ENCODE measurements at regions not wholly inside any gene's neighbourhood (a gene's known extent, or its start where the extent isn't known, plus 50 kb on each side); places are given as distances from the start of the nearest gene placed in this dataset.

DNA sequence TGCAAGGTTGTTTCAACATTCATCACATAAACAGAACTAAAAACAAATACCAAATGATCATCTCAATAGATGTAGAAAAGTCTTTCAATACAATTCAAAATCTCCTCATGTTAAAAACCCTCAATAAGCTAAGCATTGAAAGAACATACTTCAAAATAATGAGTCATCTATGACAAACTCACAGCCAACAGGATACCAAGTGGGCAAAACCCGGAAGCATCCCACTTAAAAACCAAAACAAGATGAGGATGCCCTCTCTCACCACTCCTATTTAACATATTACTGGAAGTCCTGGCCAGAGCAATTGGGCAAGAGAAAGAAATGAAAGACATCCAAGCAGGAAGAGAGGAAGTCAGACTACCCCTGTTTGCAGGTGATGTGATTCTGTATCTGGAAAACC lies 992.2 kb upstream of the PIK3C3 start:
- H3K14ac ChIP-seq (ENCODE audit: low read length) = no peak overlapping the region
- no peaks in the 10 kb centered on the region for H3K9me3 ChIP-seq (replicated peaks in 1 of 2; ENCODE audit: control insufficient read depth in 2 of 2, insufficient read depth in 1 of 2, low read depth in 1 of 2, low read length in 2 of 2)
- H3K4me1 ChIP-seq (ENCODE audit: control insufficient read depth in 2 of 2, insufficient read depth in 1 of 2, low read depth in 1 of 2, low read length in 2 of 2) = no peaks in the 10 kb centered on the region

DNA sequence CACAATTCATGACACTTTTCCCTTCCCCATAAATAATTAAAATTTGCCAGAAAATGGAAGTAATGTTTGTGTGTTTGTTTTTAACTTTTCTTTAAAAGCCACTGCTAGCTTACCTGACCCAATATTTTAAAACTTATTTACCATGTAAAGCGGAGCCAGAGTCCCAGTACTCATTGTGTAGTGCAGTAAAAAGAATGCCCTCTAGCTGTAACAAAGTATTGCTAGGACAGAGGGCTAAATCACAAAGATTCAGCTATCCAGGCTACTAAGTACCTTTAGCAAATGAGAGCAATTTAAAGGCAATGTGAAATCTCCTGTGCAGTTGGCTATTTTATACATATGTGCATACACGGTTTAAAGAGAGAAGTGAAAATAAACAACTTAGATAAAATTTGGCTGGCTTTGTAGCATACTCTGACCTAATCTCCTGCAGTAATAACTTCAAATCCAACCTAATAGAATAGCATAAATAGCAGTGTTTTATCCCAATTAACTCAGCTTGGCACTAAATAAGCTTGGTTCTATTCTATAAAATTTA lies 997.4 kb upstream of the PIK3C3 start:
- no peaks in the 10 kb centered on the region for H3K36me3 ChIP-seq (replicated peaks in 1 of 2; ENCODE audit: control insufficient read depth in 2 of 2, insufficient read depth in 2 of 2, low read length in 2 of 2)
- no CpG with 5 or more reads among the region's 2 CpGs for WGBS, 2 donors (ENCODE audit: extremely low coverage in 2 of 2, insufficient read length in 2 of 2, insufficient replicate concordance in 1 of 2)
- H3K4ac ChIP-seq (ENCODE audit: low read length) = no peak overlapping the region

More for the DNA sequence above, 992.2 kb upstream of the PIK3C3 start:
- Histone ChIP-seq H4K91ac (ENCODE audit: low read depth, low read length, poor library complexity) (no peak overlapping the region), H3K9ac (ENCODE audit: low read depth, low read length, poor library complexity) (no peak overlapping the region), H3K79me1 (ENCODE audit: low read depth, low read length) (no peaks in the 10 kb centered on the region), H2BK15ac (ENCODE audit: low read length) (no peak overlapping the region), H3K18ac (ENCODE audit: low read length) (no peak overlapping the region), H2BK5ac (ENCODE audit: low read length) (no peak overlapping the region), H3K36me3 (replicated peaks in 1 of 2; ENCODE audit: control insufficient read depth in 2 of 2, insufficient read depth in 2 of 2, low read length in 2 of 2) (no peaks in the 10 kb centered on the region), H2BK12ac (ENCODE audit: low read length) (no peak overlapping the region), H4K8ac (ENCODE audit: low read depth, low read length) (no peak overlapping the region), H3K4me3 (ENCODE audit: low read length in 2 of 2) (no peak overlapping the region), H3K4ac (ENCODE audit: low read length) (no peak overlapping the region), H3K27ac (replicated peaks; ENCODE audit: low read length) (no peak overlapping the region), H2AFZ (ENCODE audit: low read length) (no peak overlapping the region), H2AK5ac (ENCODE audit: low read depth, low read length) (no peak overlapping the region), H3K23ac (ENCODE audit: low read depth, low read length, poor library complexity) (no peak overlapping the region), H3K4me2 (ENCODE audit: insufficient read depth, low read length, poor library complexity, severe bottlenecking) (no peak overlapping the region), H3K27me3 (ENCODE audit: control insufficient read depth in 3 of 3, insufficient read depth in 3 of 3, low read depth in 1 of 3, low read length in 3 of 3) (no peaks in the 10 kb centered on the region), H2BK120ac (ENCODE audit: low read depth, low read length) (no peak overlapping the region)
- DNase-seq (ENCODE audit: low spot score) = no peak
- WGBS, 2 donors (ENCODE audit: extremely low coverage in 2 of 2, insufficient read length in 2 of 2, insufficient replicate concordance in 1 of 2) = no CpG with 5 or more reads among the region's 1 CpG

DNA sequence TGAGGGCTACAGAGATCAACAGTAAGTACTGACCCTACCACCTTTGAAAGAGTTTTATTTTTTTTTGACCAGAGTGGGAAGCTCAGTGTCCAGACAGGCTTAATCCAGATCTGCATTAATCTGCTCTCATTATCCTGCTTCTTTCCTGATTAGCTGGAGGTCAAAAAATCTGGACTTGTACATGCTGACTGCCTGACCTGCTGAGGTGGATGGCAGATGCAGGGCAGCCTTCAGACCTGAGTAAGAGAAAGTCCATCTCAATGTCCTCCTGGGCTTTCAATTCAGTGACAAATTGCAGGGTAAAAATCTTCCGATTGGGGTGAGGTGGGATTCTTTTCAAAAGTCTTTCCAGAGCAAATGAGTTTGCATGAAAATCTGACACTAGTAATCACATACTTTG lies 998.8 kb upstream of the PIK3C3 start:
- peaks cover 2% of the 10 kb centered on the region in 2 donors for H3K4me1 ChIP-seq (ENCODE audit: control insufficient read depth in 2 of 2, insufficient read depth in 1 of 2, low read depth in 1 of 2, low read length in 2 of 2)
- no peaks in the 10 kb centered on the region for H3K36me3 ChIP-seq (replicated peaks in 1 of 2; ENCODE audit: control insufficient read depth in 2 of 2, insufficient read depth in 2 of 2, low read length in 2 of 2)
- DNase-seq (ENCODE audit: low spot score) = no peak
- H2BK15ac ChIP-seq (ENCODE audit: low read length) = no peak overlapping the region
- no peak overlapping the region for H4K91ac ChIP-seq (ENCODE audit: low read depth, low read length, poor library complexity)
- H3K9ac ChIP-seq (ENCODE audit: low read depth, low read length, poor library complexity) = no peak overlapping the region
- H2BK120ac ChIP-seq (ENCODE audit: low read depth, low read length) = no peak overlapping the region
- H3K27ac ChIP-seq (replicated peaks; ENCODE audit: low read length) = no peak overlapping the region
- H2BK12ac ChIP-seq (ENCODE audit: low read length) = no peak overlapping the region
- H2AFZ ChIP-seq (ENCODE audit: low read length) = no peak overlapping the region
- WGBS, 2 donors (ENCODE audit: extremely low coverage in 2 of 2, insufficient read length in 2 of 2, insufficient replicate concordance in 1 of 2) = no CpG with 5 or more reads among the region's 1 CpG
- no peaks in the 10 kb centered on the region for H3K79me1 ChIP-seq (ENCODE audit: low read depth, low read length)
- H3K23ac ChIP-seq (ENCODE audit: low read depth, low read length, poor library complexity) = no peak overlapping the region
- H2AK5ac ChIP-seq (ENCODE audit: low read depth, low read length) = no peak overlapping the region
- no peak overlapping the region for H3K4me2 ChIP-seq (ENCODE audit: insufficient read depth, low read length, poor library complexity, severe bottlenecking)
- no peak overlapping the region for H3K4ac ChIP-seq (ENCODE audit: low read length)
- H4K8ac ChIP-seq (ENCODE audit: low read depth, low read length) = no peak overlapping the region
- no peak overlapping the region for H3K14ac ChIP-seq (ENCODE audit: low read length)
- no peaks in the 10 kb centered on the region for H3K27me3 ChIP-seq (ENCODE audit: control insufficient read depth in 3 of 3, insufficient read depth in 3 of 3, low read depth in 1 of 3, low read length in 3 of 3)
- no peak overlapping the region for H3K18ac ChIP-seq (ENCODE audit: low read length)
- no peak overlapping the region for H2BK5ac ChIP-seq (ENCODE audit: low read length)
- H3K9me3 ChIP-seq (replicated peaks in 1 of 2; ENCODE audit: control insufficient read depth in 2 of 2, insufficient read depth in 1 of 2, low read depth in 1 of 2, low read length in 2 of 2) = peaks cover 0 to 2% of the 10 kb centered on the region in 2 donors
- H3K4me3 ChIP-seq (ENCODE audit: low read length in 2 of 2) = no peak overlapping the region

More for the DNA sequence above, 997.4 kb upstream of the PIK3C3 start:
- no peaks in the 10 kb centered on the region for H3K79me1 ChIP-seq (ENCODE audit: low read depth, low read length)
- H4K91ac ChIP-seq (ENCODE audit: low read depth, low read length, poor library complexity) = no peak overlapping the region
- no peak overlapping the region for H2AFZ ChIP-seq (ENCODE audit: low read length)
- no peak overlapping the region for H3K18ac ChIP-seq (ENCODE audit: low read length)
- H3K27me3 ChIP-seq (ENCODE audit: control insufficient read depth in 3 of 3, insufficient read depth in 3 of 3, low read depth in 1 of 3, low read length in 3 of 3) = no peaks in the 10 kb centered on the region
- H3K4me1 ChIP-seq (ENCODE audit: control insufficient read depth in 2 of 2, insufficient read depth in 1 of 2, low read depth in 1 of 2, low read length in 2 of 2) = peaks cover 2% of the 10 kb centered on the region in 2 donors
- no peak overlapping the region for H3K4me3 ChIP-seq (ENCODE audit: low read length in 2 of 2)
- no peak overlapping the region for H3K4me2 ChIP-seq (ENCODE audit: insufficient read depth, low read length, poor library complexity, severe bottlenecking)
- DNase-seq (ENCODE audit: low spot score) = no peak
- H2BK12ac ChIP-seq (ENCODE audit: low read length) = no peak overlapping the region
- no peak overlapping the region for H2BK5ac ChIP-seq (ENCODE audit: low read length)
- H2AK5ac ChIP-seq (ENCODE audit: low read depth, low read length) = no peak overlapping the region
- H3K23ac ChIP-seq (ENCODE audit: low read depth, low read length, poor library complexity) = no peak overlapping the region
- H4K8ac ChIP-seq (ENCODE audit: low read depth, low read length) = no peak overlapping the region
- no peak overlapping the region for H2BK15ac ChIP-seq (ENCODE audit: low read length)
- H3K27ac ChIP-seq (replicated peaks; ENCODE audit: low read length) = no peak overlapping the region
- peaks cover 0 to 2% of the 10 kb centered on the region in 2 donors for H3K9me3 ChIP-seq (replicated peaks in 1 of 2; ENCODE audit: control insufficient read depth in 2 of 2, insufficient read depth in 1 of 2, low read depth in 1 of 2, low read length in 2 of 2)
- H2BK120ac ChIP-seq (ENCODE audit: low read depth, low read length) = no peak overlapping the region
- no peak overlapping the region for H3K9ac ChIP-seq (ENCODE audit: low read depth, low read length, poor library complexity)
- no peak overlapping the region for H3K14ac ChIP-seq (ENCODE audit: low read length)

DNA sequence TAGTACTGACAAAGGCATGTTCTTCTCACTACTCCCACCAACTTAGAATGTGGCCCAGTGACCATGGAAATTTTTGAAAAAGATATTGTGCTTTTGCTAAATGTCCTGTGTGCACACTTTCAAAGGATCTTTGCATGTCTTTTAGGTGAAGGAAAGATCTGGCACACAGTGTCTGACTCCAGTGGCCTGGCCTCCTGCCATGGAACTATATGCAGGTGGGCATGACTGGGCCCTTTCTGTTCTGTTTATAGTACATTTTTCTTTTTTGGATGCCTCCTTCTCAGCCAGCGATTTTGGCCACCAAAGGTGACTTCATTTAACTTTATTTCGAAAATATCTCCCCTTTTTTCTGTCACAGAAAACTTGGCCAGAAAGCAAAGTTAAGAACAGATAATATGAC lies 999.7 kb upstream of the PIK3C3 start:
- Histone ChIP-seq H3K4me2 (ENCODE audit: insufficient read depth, low read length, poor library complexity, severe bottlenecking) (no peak overlapping the region), H3K79me1 (ENCODE audit: low read depth, low read length) (no peaks in the 10 kb centered on the region), H4K91ac (ENCODE audit: low read depth, low read length, poor library complexity) (no peak overlapping the region), H3K18ac (ENCODE audit: low read length) (no peak overlapping the region), H3K36me3 (replicated peaks in 1 of 2; ENCODE audit: control insufficient read depth in 2 of 2, insufficient read depth in 2 of 2, low read length in 2 of 2) (no peaks in the 10 kb centered on the region), H3K23ac (ENCODE audit: low read depth, low read length, poor library complexity) (no peak overlapping the region), H3K9ac (ENCODE audit: low read depth, low read length, poor library complexity) (no peak overlapping the region), H2BK15ac (ENCODE audit: low read length) (no peak overlapping the region), H2AFZ (ENCODE audit: low read length) (no peak overlapping the region), H3K27me3 (ENCODE audit: control insufficient read depth in 3 of 3, insufficient read depth in 3 of 3, low read depth in 1 of 3, low read length in 3 of 3) (no peaks in the 10 kb centered on the region), H2BK12ac (ENCODE audit: low read length) (no peak overlapping the region), H4K8ac (ENCODE audit: low read depth, low read length) (no peak overlapping the region), H3K4ac (ENCODE audit: low read length) (no peak overlapping the region), H3K14ac (ENCODE audit: low read length) (no peak overlapping the region), H3K4me1 (ENCODE audit: control insufficient read depth in 2 of 2, insufficient read depth in 1 of 2, low read depth in 1 of 2, low read length in 2 of 2) (peaks cover 2 to 4% of the 10 kb centered on the region in 2 donors), H2BK120ac (ENCODE audit: low read depth, low read length) (no peak overlapping the region), H2BK5ac (ENCODE audit: low read length) (no peak overlapping the region), H3K4me3 (ENCODE audit: low read length in 2 of 2) (no peak overlapping the region), H3K27ac (replicated peaks; ENCODE audit: low read length) (no peak overlapping the region), H2AK5ac (ENCODE audit: low read depth, low read length) (no peak overlapping the region), H3K9me3 (replicated peaks in 1 of 2; ENCODE audit: control insufficient read depth in 2 of 2, insufficient read depth in 1 of 2, low read depth in 1 of 2, low read length in 2 of 2) (peaks cover 0 to 2% of the 10 kb centered on the region in 2 donors)
- no peak for DNase-seq (ENCODE audit: low spot score)
- no CpG with 5 or more reads among the region's 2 CpGs for WGBS, 2 donors (ENCODE audit: extremely low coverage in 2 of 2, insufficient read length in 2 of 2, insufficient replicate concordance in 1 of 2)

Measured in neuronal stem cell (in vitro differentiated cells).